PFSK-1 (cell line): ENCODE measurements at regions not wholly inside any gene's neighbourhood (a gene's known extent, or its start where the extent isn't known, plus 50 kb on each side); places are given as distances from the start of the nearest gene placed in this dataset.

ENCODE experiments used
- FOXP2 ChIP-seq: optimal IDR thresholded peaks from 2 replicates; pipeline ENCODE3; 2011; ENCODE audit warnings: borderline replicate concordance, control low read depth, inconsistent platforms; ENCODE audit not compliant: insufficient read depth; ENCODE audit errors: extremely low read length, extremely low read depth
- POLR2AphosphoS5 ChIP-seq: IDR thresholded peaks from 2 replicates; pipeline ENCODE4 v1.6.1; 2012; ENCODE audit warnings: low read depth, mild to moderate bottlenecking, control low read depth, low read length, moderate library complexity
- REST ChIP-seq, 2 experiments: IDR thresholded peaks; 2 replicates each; pipeline versions ENCODE4 v1.6.1 to v1.8.0; 2011 to 2012; ENCODE audit warnings: low read depth in 2 of 2, low read length in 2 of 2, control low read depth in 1 of 2, inconsistent platforms in 1 of 2, mild to moderate bottlenecking in 1 of 2, moderate library complexity in 1 of 2; ENCODE audit not compliant: insufficient read depth in 1 of 2
- SIN3A ChIP-seq: IDR thresholded peaks from 2 replicates; pipeline ENCODE4 v1.6.1; 2012; ENCODE audit warnings: mild to moderate bottlenecking, low read length, moderate library complexity, borderline replicate concordance; ENCODE audit not compliant: insufficient read depth
- TAF1 ChIP-seq: IDR thresholded peaks from 2 replicates; pipeline ENCODE4 v1.6.1; 2012; ENCODE audit warnings: low read length, control low read depth, borderline replicate concordance; ENCODE audit not compliant: insufficient read depth

GRCh38 chr7:130936202-130936931, 202.4 kb upstream of the KLF14 start:
- no peak for TF ChIP-seq TAF1
- no peak for TF ChIP-seq POLR2AphosphoS5
- TF ChIP-seq REST (IDR thresholded peaks at IDR 0.05; ENCODE audit: insufficient read depth in 1 of 2, low read depth in 2 of 2, low read length in 2 of 2), result no peak
- no peak for TF ChIP-seq SIN3A
- no peak for TF ChIP-seq FOXP2
